Parathyroid adenoma (tissue), 2 donors: ENCODE measurements at regions not wholly inside any gene's neighbourhood (a gene's known extent, or its start where the extent isn't known, plus 50 kb on each side); places are given as distances from the start of the nearest gene placed in this dataset.

Experiments
- H2AFZ ChIP-seq: fragments of 300-600 bp; sonication (generic); one replicate; pipeline ENCODE4 v1.7.0; 2017; ENCODE audit warnings: antibody characterized with exemption, mild to moderate bottlenecking
- H3K27ac ChIP-seq: fragments of 300-600 bp; sonication (generic); one replicate; pipeline ENCODE4 v1.7.0; 2017
- H3K27me3 ChIP-seq: fragments of 300-600 bp; sonication (generic); one replicate; pipeline ENCODE4 v1.7.0; 2017; ENCODE audit warnings: low read length; ENCODE audit not compliant: control insufficient read depth, insufficient read depth
- H3K36me3 ChIP-seq: fragments of 300-600 bp; sonication (generic); one replicate; pipeline ENCODE4 v1.7.0; 2017; ENCODE audit warnings: low read length; ENCODE audit not compliant: control insufficient read depth, insufficient read depth
- H3K4me1 ChIP-seq: fragments of 300-600 bp; sonication (generic); one replicate; pipeline ENCODE4 v1.7.0; 2017; ENCODE audit warnings: control low read depth
- H3K4me2 ChIP-seq: fragments of 300-600 bp; sonication (generic); one replicate; pipeline ENCODE4 v1.7.0; 2017; ENCODE audit warnings: low read length
- H3K4me3 ChIP-seq: fragments of 300-600 bp; sonication (generic); one replicate; pipeline ENCODE4 v1.7.0; 2017; ENCODE audit warnings: low read depth, low read length
- H3K79me2 ChIP-seq: fragments of 300-600 bp; sonication (generic); one replicate; pipeline ENCODE4 v1.7.0; 2017; ENCODE audit warnings: control low read depth
- H3K9ac ChIP-seq: fragments of 300-600 bp; sonication (generic); one replicate; pipeline ENCODE4 v1.7.0; 2017; ENCODE audit warnings: mild to moderate bottlenecking
- H3K9me3 ChIP-seq: fragments of 300-600 bp; sonication (generic); one replicate; pipeline ENCODE4 v1.7.0; 2017; ENCODE audit warnings: low read length; ENCODE audit not compliant: control insufficient read depth
- CTCF ChIP-seq: fragments of 300-600 bp; sonication (generic); IDR thresholded peaks from one replicate; pipeline ENCODE4 v1.7.0; 2017; ENCODE audit warnings: antibody characterized with exemption, mild to moderate bottlenecking
- donor health status: primary hyperparathyroidism.

DNA sequence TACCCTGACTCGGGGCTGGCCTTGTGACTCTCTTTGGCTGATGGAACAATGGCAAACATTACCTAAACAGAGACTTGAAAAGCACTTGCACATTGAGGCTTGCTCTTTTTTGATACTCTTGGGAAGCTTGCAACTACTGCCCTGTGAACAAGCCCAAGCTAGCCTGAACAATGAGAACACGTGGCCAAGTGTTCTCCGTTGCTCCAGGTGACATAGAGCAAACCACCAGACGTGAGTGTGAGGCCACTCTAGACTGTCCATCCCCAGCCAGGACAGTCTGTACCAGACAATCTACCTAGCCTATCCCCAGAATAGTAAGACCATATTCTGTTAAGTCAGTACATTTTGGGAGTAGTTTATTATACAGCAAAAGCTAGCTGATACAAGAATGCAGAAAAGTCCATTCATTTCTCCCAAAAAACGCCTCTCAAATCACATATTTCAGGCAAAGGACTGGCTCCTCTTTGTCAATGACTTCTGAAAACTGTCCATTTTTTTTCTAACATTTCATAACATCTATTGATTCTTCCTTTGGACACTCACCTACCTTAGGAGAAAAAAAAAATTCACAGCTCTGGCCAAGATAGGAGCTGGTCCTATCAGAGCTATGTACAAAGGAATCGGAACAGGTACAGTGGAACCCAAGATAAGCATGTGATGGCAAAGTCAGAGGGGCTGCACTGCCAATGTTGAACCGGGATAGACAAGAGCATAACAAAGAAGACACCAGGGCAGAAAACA lies 142.1 kb upstream of the PKDCC start:
- Histone ChIP-seq H3K9me3 (no peaks in the 10 kb centered on the region), H3K27ac (no peak overlapping the region), H2AFZ (no peak overlapping the region), H3K4me2 (no peak overlapping the region), H3K27me3 (no peaks in the 10 kb centered on the region), H3K4me3 (no peak overlapping the region), H3K9ac (no peak overlapping the region), H3K36me3 (no peaks in the 10 kb centered on the region), H3K4me1 (no peaks in the 10 kb centered on the region), H3K79me2 (no peaks in the 10 kb centered on the region)
- no peak for TF ChIP-seq CTCF

- no peaks in the 10 kb centered on the region for H3K27me3 ChIP-seq
- no peak overlapping the region for H3K9ac ChIP-seq
- no peaks in the 10 kb centered on the region for H3K79me2 ChIP-seq
Measured at GRCh38 chr2:41906338-41906725, 141.5 kb upstream of the PKDCC start.

GRCh38 chr2:41907141-41907540 lies 140.7 kb upstream of the PKDCC start:
- no peaks in the 10 kb centered on the region for H3K9me3 ChIP-seq

More at GRCh38 chr2:41906338-41906725, 141.5 kb upstream of the PKDCC start:
- Histone ChIP-seq H3K4me1 (no peaks in the 10 kb centered on the region), H3K4me2 (no peak overlapping the region), H3K9me3 (no peaks in the 10 kb centered on the region), H3K36me3 (no peaks in the 10 kb centered on the region), H3K4me3 (no peak overlapping the region), H3K27ac (no peak overlapping the region), H2AFZ (no peak overlapping the region)
- TF ChIP-seq CTCF, result no peak

GRCh38 chr2:41907771-41908207 lies 140.0 kb upstream of the PKDCC start:
- Histone ChIP-seq H3K4me1 (no peaks in the 10 kb centered on the region), H3K4me2 (no peak overlapping the region), H2AFZ (no peak overlapping the region), H3K9me3 (no peaks in the 10 kb centered on the region), H3K9ac (no peak overlapping the region), H3K79me2 (no peaks in the 10 kb centered on the region), H3K27ac (no peak overlapping the region), H3K4me3 (no peak overlapping the region), H3K36me3 (no peaks in the 10 kb centered on the region), H3K27me3 (no peaks in the 10 kb centered on the region)
- TF ChIP-seq CTCF, result no peak

More at GRCh38 chr2:41907141-41907540, 140.7 kb upstream of the PKDCC start:
- no peak overlapping the region for H3K4me3 ChIP-seq
- H3K36me3 ChIP-seq, result no peaks in the 10 kb centered on the region
- no peak overlapping the region for H3K9ac ChIP-seq
- H2AFZ ChIP-seq, result no peak overlapping the region
- H3K27ac ChIP-seq, result no peak overlapping the region
- no peak overlapping the region for H3K4me2 ChIP-seq
- H3K27me3 ChIP-seq, result no peaks in the 10 kb centered on the region
- no peaks in the 10 kb centered on the region for H3K79me2 ChIP-seq
- no peak for TF ChIP-seq CTCF
- H3K4me1 ChIP-seq, result no peaks in the 10 kb centered on the region

DNA sequence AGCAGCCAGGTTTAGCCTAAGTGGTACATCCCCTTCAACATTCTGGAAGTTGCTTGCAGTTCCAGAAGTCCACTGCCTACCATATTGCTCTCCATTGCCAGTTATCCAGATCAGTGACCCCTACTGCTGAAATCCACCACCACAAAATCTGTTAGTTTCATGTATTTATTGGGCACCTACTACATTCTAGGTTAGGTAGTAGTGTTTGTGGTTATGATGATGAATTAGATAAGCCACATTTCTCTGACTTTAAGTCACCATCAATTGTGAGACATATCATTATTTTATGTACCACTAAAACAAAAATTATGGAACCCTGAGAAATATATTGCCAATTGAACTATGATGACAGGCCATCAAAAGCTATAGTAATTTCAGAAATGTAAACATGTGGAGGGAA lies 139.5 kb upstream of the PKDCC start:
- no peak for TF ChIP-seq CTCF
- H3K9me3 ChIP-seq, result no peaks in the 10 kb centered on the region
- H3K36me3 ChIP-seq, result no peaks in the 10 kb centered on the region
- H3K4me3 ChIP-seq, result no peak overlapping the region
- no peak overlapping the region for H3K4me2 ChIP-seq
- no peak overlapping the region for H2AFZ ChIP-seq
- no peaks in the 10 kb centered on the region for H3K4me1 ChIP-seq
- no peaks in the 10 kb centered on the region for H3K27me3 ChIP-seq
- H3K9ac ChIP-seq, result no peak overlapping the region
- no peak overlapping the region for H3K27ac ChIP-seq
- no peaks in the 10 kb centered on the region for H3K79me2 ChIP-seq
